Adrenal gland (tissue), 9 donors: ENCODE measurements at regions not wholly inside any gene's neighbourhood (a gene's known extent, or its start where the extent isn't known, plus 50 kb on each side); places are given as distances from the start of the nearest gene placed in this dataset.

Source experiments
- DNase-seq, 7 donors: peaks; one replicate each; pipeline ENCODE4 v3.0.0-alpha.2; 2019 to 2020
- H3K27ac ChIP-seq, 5 donors: fragments of 200-600 bp; sonication (generic) in 4 of 5; 1 replicate in 3 of 5; 2 replicates in 2 of 5; pipeline versions ENCODE4 v1.5.1 to v1.8.0; 2016 to 2020; ENCODE audit warnings: mild to moderate bottlenecking in 1 of 5
- H3K27me3 ChIP-seq: fragments of 200-600 bp; 2 replicates; pipeline ENCODE4 v1.8.0; 2021
- H3K36me3 ChIP-seq, 2 donors: fragments of 200-600 bp; replicated peaks in 1 of 2; 1 replicate in 1 of 2; 2 replicates in 1 of 2; pipeline versions ENCODE4 v1.5.1 to v1.8.0; 2018 to 2022
- H3K4me1 ChIP-seq, 2 donors: fragments of 200-600 bp; replicated peaks in 1 of 2; 1 replicate in 1 of 2; 2 replicates in 1 of 2; pipeline versions ENCODE4 v1.5.1 to v1.8.0; 2018 to 2021
- H3K4me3 ChIP-seq, 4 donors: fragments of 200-600 bp; sonication (generic) in 3 of 4; one replicate each; pipeline ENCODE4 v1.5.1; 2016 to 2018
- H3K9me3 ChIP-seq, 3 donors: fragments of 200-600 bp; sonication (generic) in 1 of 3; replicated peaks in 1 of 3; 1 replicate in 2 of 3; 2 replicates in 1 of 3; pipeline versions ENCODE4 v1.5.1 to v1.8.0; 2016 to 2021
- CTCF ChIP-seq, 6 experiments: fragments of 450-650 bp in 4 of 6; fragments of 200-600 bp in 2 of 6; sonication (generic) in 1 of 6; IDR thresholded peaks; 1 replicate in 5 of 6; 2 replicates in 1 of 6; pipeline versions ENCODE4 v1.5.1 to v1.8.0; 2016 to 2021; ENCODE audit warnings: antibody characterized with exemption in 6 of 6, mild to moderate bottlenecking in 2 of 6, moderate library complexity in 1 of 6
- POLR2A ChIP-seq, 2 donors: fragments of 450-650 bp; IDR thresholded peaks; one replicate each; pipeline ENCODE4 v1.6.1; 2017; ENCODE audit warnings: antibody characterized with exemption in 2 of 2, mild to moderate bottlenecking in 2 of 2, moderate library complexity in 1 of 2
- WGBS, 4 donors: extraction: QIAGEN DNeasy Blood & Tissue Kit in 2 of 4; methylation state at CpG; one replicate each; pipeline versions ENCODE4 v1.1.5 to v1.1.7; 2013 to 2017; 5-methylcytosine and 5-hydroxymethylcytosine counted together
- intact Hi-C, 2 donors: fragments of 100-400 bp; cut with DNase I; formaldehyde crosslinking; loops; one replicate each; pipeline versions ENCODE4 v1.14.1 to v1.15.0; 2022 to 2023
- donor health status: healthy with polysubstance abuse.
- donor health status: Bipolar disorder and iron deficiency.
- donor health status: DM: yes; HTN: yes; CAD: no.
- donor health status: DM: no; HTN: no; CAD: no.
- donor health status: DM: no; HTN: no; CAD: no.

GRCh38 chr4:117640836-117641235 lies 393.4 kb upstream of the NDST3 start:
- no peak for TF ChIP-seq POLR2A (IDR thresholded peaks at IDR 0.05)
- no peak for TF ChIP-seq CTCF (IDR thresholded peaks at IDR 0.05)
- Histone ChIP-seq H3K36me3 (no peaks in the 10 kb centered on the region), H3K27me3 (no peaks in the 10 kb centered on the region), H3K27ac (no peak overlapping the region), H3K4me1 (no peaks in the 10 kb centered on the region), H3K4me3 (no peak overlapping the region), H3K9me3 (no peaks in the 10 kb centered on the region)
- intact Hi-C loops, result no loop called here
- no peak for DNase-seq
- WGBS, 4 donors, result 3 to 19% (median 9%) methylated on average over 1 of the region's 1 CpG

GRCh38 chr4:117641519-117641918 lies 392.8 kb upstream of the NDST3 start:
- WGBS, 4 donors, result 53 to 69% (median 63%) methylated on average over 3 of the region's 3 CpGs
- H3K9me3 ChIP-seq, result peaks cover 0 to 3% (median 0%) of the 10 kb centered on the region in 3 donors

GRCh38 chr4:117654079-117654478 lies 380.2 kb upstream of the NDST3 start:
- no peak for DNase-seq
- Histone ChIP-seq H3K9me3 (peaks cover 0 to 5% (median 0%) of the 10 kb centered on the region in 3 donors), H3K4me3 (no peak overlapping the region), H3K4me1 (no peaks in the 10 kb centered on the region), H3K36me3 (no peaks in the 10 kb centered on the region), H3K27me3 (no peaks in the 10 kb centered on the region), H3K27ac (no peak overlapping the region)
- 19 to 33% (median 23%) methylated on average over 2 of the region's 2 CpGs for WGBS, 4 donors
- intact Hi-C loops, result no loop called here
- TF ChIP-seq POLR2A (IDR thresholded peaks at IDR 0.05) (no peak), CTCF (IDR thresholded peaks at IDR 0.05) (no peak)

More at GRCh38 chr4:117641519-117641918, 392.8 kb upstream of the NDST3 start:
- Histone ChIP-seq H3K27ac (no peak overlapping the region), H3K27me3 (no peaks in the 10 kb centered on the region), H3K4me3 (no peak overlapping the region), H3K4me1 (no peaks in the 10 kb centered on the region), H3K36me3 (no peaks in the 10 kb centered on the region)
- intact Hi-C loops, result no loop called here
- DNase-seq, result no peak
- no peak for TF ChIP-seq POLR2A (IDR thresholded peaks at IDR 0.05)
- no peak for TF ChIP-seq CTCF (IDR thresholded peaks at IDR 0.05)

GRCh38 chr4:117660668-117661067 lies 373.6 kb upstream of the NDST3 start:
- Histone ChIP-seq H3K9me3 (no peaks in the 10 kb centered on the region), H3K36me3 (no peaks in the 10 kb centered on the region), H3K4me3 (no peak overlapping the region), H3K4me1 (no peaks in the 10 kb centered on the region), H3K27ac (no peak overlapping the region), H3K27me3 (no peaks in the 10 kb centered on the region)
- 70 to 81% (median 79%) methylated on average over 1 of the region's 1 CpG for WGBS, 4 donors
- TF ChIP-seq POLR2A (IDR thresholded peaks at IDR 0.05) (no peak), CTCF (IDR thresholded peaks at IDR 0.05) (no peak)
- no peak for DNase-seq
- intact Hi-C loops, result no loop called here
